A549 (cell line): ENCODE measurements at regions not wholly inside any gene's neighbourhood (a gene's known extent, or its start where the extent isn't known, plus 50 kb on each side); places are given as distances from the start of the nearest gene placed in this dataset.

ENCODE experiments used
- ATAC-seq, 2 experiments: fragments of 200-7000 bp in 1 of 2; fragments of >200 bp in 1 of 2; cut with Nextera tagmentation in 1 of 2; cut with Tn5 transposase in 1 of 2; 3 replicates each; pipeline versions ENCODE4 v1.8.0 to v1.9.1; 2018 to 2020; ENCODE audit warnings: mild to moderate bottlenecking in 1 of 2, moderate library complexity in 1 of 2
- CTCF ChIA-PET: fragments of 300-600 bp; sonication (Branson Sonifier 250); formaldehyde crosslinking; extraction: SDS; loops from one replicate; lab custom pipeline; 2021; ENCODE audit warnings: antibody characterized with exemption, inconsistent platforms; lab: Yijun Ruan, JAX
- POLR2A ChIA-PET: fragments of 350-600 bp; formaldehyde crosslinking; extraction: SDS; loops from one replicate; lab custom pipeline; 2021; ENCODE audit warnings: antibody characterized with exemption, inconsistent platforms; lab: Yijun Ruan, JAX
- DNase-seq, 2 experiments: peaks; one replicate each; pipeline versions ENCODE4 v3.0.0 to v3.0.0-alpha.2; 2011 to 2016; ENCODE audit warnings: low read depth in 1 of 2, low spot score in 1 of 2
- FAIRE-seq: peaks from 2 replicates; lab custom pipeline; 2011; peaks lifted over from hg19 to GRCh38; lab: Jason Lieb, UNC
- H3K27ac ChIP-seq, 2 experiments: fragments of >200 bp; sonication (Bioruptor Twin); formaldehyde crosslinking; 3 replicates each; pipeline ENCODE4 v1.5.1; 2016 to 2017
- H3K4me1 ChIP-seq: fragments of >200 bp; sonication (Bioruptor Twin); formaldehyde crosslinking; 3 replicates; pipeline ENCODE4 v1.6.1; 2016
- H3K4me2 ChIP-seq: fragments of >200 bp; sonication (Bioruptor Twin); formaldehyde crosslinking; 3 replicates; pipeline ENCODE4 v1.6.1; 2016
- H3K4me3 ChIP-seq: fragments of >200 bp; sonication (Bioruptor Twin); formaldehyde crosslinking; 3 replicates; pipeline ENCODE4 v1.5.1; 2016
- H3K9me3 ChIP-seq: fragments of >200 bp; sonication (Bioruptor Twin); formaldehyde crosslinking; 3 replicates; pipeline ENCODE4 v1.6.1; 2016
- CHD4 ChIP-seq: fragments of 200-600 bp; sonication (generic); IDR thresholded peaks from 2 replicates; pipeline ENCODE4 v1.6.1; 2016; ENCODE audit warnings: antibody characterized with exemption, mild to moderate bottlenecking, borderline replicate concordance
- EHF ChIP-seq: fragments of 250-450 bp; sonication (Bioruptor Pico); IDR thresholded peaks from 2 replicates; pipeline ENCODE4 v1.5.0; 2020; ENCODE audit warnings: mild to moderate bottlenecking
- ELK1 ChIP-seq: fragments of 150-350 bp; IDR thresholded peaks from 2 replicates; pipeline ENCODE4 v1.6.1; 2014; ENCODE audit warnings: low read depth, mild to moderate bottlenecking, low read length
- ESRRA ChIP-seq: fragments of 150-350 bp; IDR thresholded peaks from 2 replicates; pipeline ENCODE4 v1.6.1; 2014; ENCODE audit warnings: mild to moderate bottlenecking, low read length, borderline replicate concordance
- FOXS1 ChIP-seq: fragments of 250-450 bp; sonication (Bioruptor Pico); IDR thresholded peaks from 2 replicates; pipeline ENCODE4 v1.5.0; 2020; ENCODE audit warnings: mild to moderate bottlenecking, moderate library complexity
- HDAC2 ChIP-seq: fragments of 200-600 bp; sonication (generic); IDR thresholded peaks from 2 replicates; pipeline ENCODE4 v1.6.1; 2016
- HOXB13 ChIP-seq: fragments of 250-450 bp; sonication (Bioruptor Pico); IDR thresholded peaks from 2 replicates; pipeline ENCODE4 v1.5.0; 2020; ENCODE audit warnings: low read depth, mild to moderate bottlenecking, moderate library complexity
- JUN ChIP-seq, 2 experiments: fragments of >200 bp; sonication (Bioruptor Twin); formaldehyde crosslinking; IDR thresholded peaks; 2 replicates in 1 of 2; 3 replicates in 1 of 2; pipeline ENCODE4 v1.6.1; 2016 to 2017
- JUNB ChIP-seq: fragments of >200 bp; sonication (Bioruptor Twin); formaldehyde crosslinking; IDR thresholded peaks from 2 replicates; pipeline ENCODE4 v1.6.1; 2016
- KDM1A ChIP-seq: fragments of 200-600 bp; sonication (generic); IDR thresholded peaks from 2 replicates; pipeline ENCODE4 v1.6.1; 2016; ENCODE audit warnings: low read depth, mild to moderate bottlenecking
- MAFK ChIP-seq: fragments of 450-650 bp; IDR thresholded peaks from 2 replicates; pipeline ENCODE4 v1.6.1; 2014; ENCODE audit not compliant: partially characterized antibody
- MAZ ChIP-seq: fragments of 150-350 bp; IDR thresholded peaks from 2 replicates; pipeline ENCODE4 v1.6.1; 2014; ENCODE audit warnings: antibody characterized with exemption, low read depth, low read length, borderline replicate concordance
- MYC ChIP-seq: IDR thresholded peaks from 2 replicates; pipeline ENCODE4 v1.6.1; 2012; ENCODE audit warnings: mild to moderate bottlenecking, inconsistent platforms, low read length, improper control_type of control experiment, borderline replicate concordance
- NPAS2 ChIP-seq: fragments of 250-450 bp; sonication (Bioruptor Pico); IDR thresholded peaks from 2 replicates; pipeline ENCODE4 v1.8.0; 2022; ENCODE audit warnings: mild to moderate bottlenecking, moderate library complexity, borderline replicate concordance
- NR3C1 ChIP-seq: fragments of >200 bp; sonication (Bioruptor Twin); formaldehyde crosslinking; IDR thresholded peaks from 3 replicates; pipeline ENCODE4 v1.6.1; 2017
- PHF8 ChIP-seq: fragments of 200-600 bp; sonication (generic); IDR thresholded peaks from 2 replicates; pipeline ENCODE4 v1.6.1; 2016; ENCODE audit warnings: low read depth, mild to moderate bottlenecking, antibody characterized with exemption, moderate library complexity, borderline replicate concordance
- POLR2A ChIP-seq: IDR thresholded peaks from 2 replicates; pipeline ENCODE4 v1.6.1; 2012; ENCODE audit warnings: mild to moderate bottlenecking, low read length
- POLR2AphosphoS2 ChIP-seq: conservative IDR thresholded peaks from 2 replicates; pipeline ENCODE4 v1.6.1; 2012; ENCODE audit warnings: low read length, improper control_type of control experiment, inconsistent platforms
- RFX5 ChIP-seq: fragments of 450-650 bp; IDR thresholded peaks from 2 replicates; pipeline ENCODE4 v1.7.1; 2014; ENCODE audit warnings: antibody characterized with exemption, mild to moderate bottlenecking, moderate library complexity
- SMC3 ChIP-seq: fragments of >200 bp; sonication (Bioruptor Twin); formaldehyde crosslinking; IDR thresholded peaks from 3 replicates; pipeline ENCODE4 v1.6.1; 2018; ENCODE audit warnings: inconsistent platforms
- TP53 ChIP-seq: fragments of 250-450 bp; sonication (Bioruptor Pico); IDR thresholded peaks from 2 replicates; pipeline ENCODE4 v1.5.0; 2021; ENCODE audit warnings: mild to moderate bottlenecking, moderate library complexity
- USF2 ChIP-seq: fragments of 450-650 bp; IDR thresholded peaks from 2 replicates; pipeline ENCODE4 v1.6.1; 2014; ENCODE audit warnings: antibody characterized with exemption
- ZFP36 ChIP-seq: fragments of 450-650 bp; IDR thresholded peaks from 2 replicates; pipeline ENCODE4 v1.6.1; 2014; ENCODE audit warnings: borderline replicate concordance; ENCODE audit not compliant: partially characterized antibody
- ZNF302 ChIP-seq: fragments of 250-450 bp; sonication (Bioruptor Pico); IDR thresholded peaks from 2 replicates; pipeline ENCODE4 v1.9.0; 2021; ENCODE audit warnings: inconsistent platforms, mild to moderate bottlenecking, moderate library complexity
- ZSCAN20 ChIP-seq: fragments of 250-450 bp; sonication (Bioruptor Pico); IDR thresholded peaks from 2 replicates; pipeline ENCODE4 v1.8.0; 2022; ENCODE audit warnings: mild to moderate bottlenecking, moderate library complexity
- WGBS: methylation state at CpG from one replicate; pipeline ENCODE4 v1.1.6; 2017; ENCODE audit errors: missing lambda C conversion rate; 5-methylcytosine and 5-hydroxymethylcytosine counted together

- TF ChIP-seq SMC3 (no peak), ZSCAN20 (no peak), MYC (no peak), HDAC2 (no peak), MAZ (no peak), ELK1 (no peak), JUNB (no peak), TP53 (CRISPR knock-in tag) (no peak)
- no peak overlapping the region for H3K27ac ChIP-seq
- ChIA-PET POLR2A (no interaction called here), CTCF (interaction anchor here (0.6 kb wide), 1 partner anchor 551 kb away, joined by 5 read pairs; no protein-coding TSS in a partner anchor)
- ATAC-seq (no peak), DNase-seq (no peak), FAIRE-seq (no peak)
- no peak overlapping the region for H3K4me2 ChIP-seq
- H3K9me3 ChIP-seq, result no peaks in the 10 kb centered on the region
- H3K4me1 ChIP-seq, result no peaks in the 10 kb centered on the region
- no peak overlapping the region for H3K4me3 ChIP-seq
- WGBS, result 25% methylated on average over 11 of the region's 11 CpGs
Observed at GRCh38 chr1:60893136-60893930, 189.0 kb upstream of the NFIA start.

- TF ChIP-seq USF2, result no peak
- no peak for TF ChIP-seq ZFP36
- TF ChIP-seq POLR2AphosphoS2, result no peak
- TF ChIP-seq EHF (CRISPR knock-in tag), result no peak
- no peak for TF ChIP-seq FOXS1 (CRISPR knock-in tag)
- TF ChIP-seq NR3C1, result no peak
- TF ChIP-seq JUN (IDR thresholded peaks at IDR 0.05), result no peak
- no peak for TF ChIP-seq PHF8
- no peak for TF ChIP-seq KDM1A
- no peak for TF ChIP-seq HDAC2
- no peak for TF ChIP-seq MAFK
- no peak for TF ChIP-seq POLR2A
- no peak for TF ChIP-seq SMC3
- TF ChIP-seq HOXB13, result no peak
- no peak for TF ChIP-seq ESRRA
- no peak for TF ChIP-seq ELK1
- no peak for TF ChIP-seq ZNF302 (CRISPR knock-in tag)
- TF ChIP-seq CHD4, result no peak
- TF ChIP-seq RFX5, result no peak
- TF ChIP-seq NPAS2 (CRISPR knock-in tag), result no peak
- POLR2A ChIA-PET, result no interaction called here
- Histone ChIP-seq H3K27ac (no peak overlapping the region), H3K4me1 (no peaks in the 10 kb centered on the region), H3K4me2 (no peak overlapping the region), H3K4me3 (no peak overlapping the region), H3K9me3 (no peaks in the 10 kb centered on the region)
- FAIRE-seq, result no peak
- no peak for ATAC-seq
- DNase-seq, result no peak
- WGBS, result 44% methylated on average over 3 of the region's 3 CpGs
- CTCF ChIA-PET, result no interaction called here
Observed at GRCh38 chr1:60891765-60892164, 190.6 kb upstream of the NFIA start.
